ENCODE measurements at regions not wholly inside any gene's neighbourhood (a gene's known extent, or its start where the extent isn't known, plus 50 kb on each side); places are given as distances from the start of the nearest gene placed in this dataset.

- TF ChIP-seq, protein P1, sequence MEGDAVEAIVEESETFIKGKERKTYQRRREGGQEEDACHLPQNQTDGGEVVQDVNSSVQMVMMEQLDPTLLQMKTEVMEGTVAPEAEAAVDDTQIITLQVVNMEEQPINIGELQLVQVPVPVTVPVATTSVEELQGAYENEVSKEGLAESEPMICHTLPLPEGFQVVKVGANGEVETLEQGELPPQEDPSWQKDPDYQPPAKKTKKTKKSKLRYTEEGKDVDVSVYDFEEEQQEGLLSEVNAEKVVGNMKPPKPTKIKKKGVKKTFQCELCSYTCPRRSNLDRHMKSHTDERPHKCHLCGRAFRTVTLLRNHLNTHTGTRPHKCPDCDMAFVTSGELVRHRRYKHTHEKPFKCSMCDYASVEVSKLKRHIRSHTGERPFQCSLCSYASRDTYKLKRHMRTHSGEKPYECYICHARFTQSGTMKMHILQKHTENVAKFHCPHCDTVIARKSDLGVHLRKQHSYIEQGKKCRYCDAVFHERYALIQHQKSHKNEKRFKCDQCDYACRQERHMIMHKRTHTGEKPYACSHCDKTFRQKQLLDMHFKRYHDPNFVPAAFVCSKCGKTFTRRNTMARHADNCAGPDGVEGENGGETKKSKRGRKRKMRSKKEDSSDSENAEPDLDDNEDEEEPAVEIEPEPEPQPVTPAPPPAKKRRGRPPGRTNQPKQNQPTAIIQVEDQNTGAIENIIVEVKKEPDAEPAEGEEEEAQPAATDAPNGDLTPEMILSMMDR (IDR thresholded peaks at IDR 0.05; ENCODE audit: low read depth, low read length, missing input control): no peak
- no peak for TF ChIP-seq REST (IDR thresholded peaks at IDR 0.05)
- TF ChIP-seq RAD21 (IDR thresholded peaks at IDR 0.05): no peak
- no peak for TF ChIP-seq MAX (IDR thresholded peaks at IDR 0.05)
- no peak for TF ChIP-seq EGR1 (IDR thresholded peaks at IDR 0.05; ENCODE audit: low read depth in 2 of 2)
- TF ChIP-seq JUND (IDR thresholded peaks at IDR 0.05): no peak
Observed at GRCh38 chr3:182478369-182478768, 314.9 kb upstream of the ATP11B start.
